AG09309 (cell line): ENCODE measurements at regions not wholly inside any gene's neighbourhood (a gene's known extent, or its start where the extent isn't known, plus 50 kb on each side); places are given as distances from the start of the nearest gene placed in this dataset.

Experiments
- DNase-seq: peaks from one replicate; pipeline ENCODE4 v3.0.0-alpha.2; 2010; ENCODE audit warnings: low read depth
- H3K4me3 ChIP-seq: 2 replicates; pipeline ENCODE4 v1.5.1; 2011; ENCODE audit warnings: mild to moderate bottlenecking, low read depth, low read length, moderate library complexity; ENCODE audit not compliant: control insufficient read depth
- CTCF ChIP-seq: IDR thresholded peaks from 2 replicates; pipeline ENCODE4 v1.5.1; 2011; ENCODE audit warnings: mild to moderate bottlenecking, low read depth, low read length, inconsistent platforms; ENCODE audit not compliant: insufficient read depth, control insufficient read depth; ENCODE audit errors: missing control alignments

GRCh38 chr5:166236327-166236726 lies 2055.1 kb upstream of the WWC1 start:
- no peak for TF ChIP-seq CTCF
- no peak for DNase-seq
- no peak overlapping the region for H3K4me3 ChIP-seq

- DNase-seq: no peak
- no peak overlapping the region for H3K4me3 ChIP-seq
- TF ChIP-seq CTCF: no peak
Observed at GRCh38 chr5:166240705-166241104, 2050.7 kb upstream of the WWC1 start.

- no peak for TF ChIP-seq CTCF
- no peak for DNase-seq
- no peak overlapping the region for H3K4me3 ChIP-seq
Observed at GRCh38 chr5:166245556-166245955, 2045.9 kb upstream of the WWC1 start.

- no peak for TF ChIP-seq CTCF
- no peak for DNase-seq
Observed at GRCh38 chr5:166251786-166252185, 2039.7 kb upstream of the WWC1 start.

GRCh38 chr5:166257661-166258060 lies 2033.8 kb upstream of the WWC1 start:
- no peak for DNase-seq
- H3K4me3 ChIP-seq: no peak overlapping the region
- no peak for TF ChIP-seq CTCF

More at GRCh38 chr5:166251786-166252185, 2039.7 kb upstream of the WWC1 start:
- H3K4me3 ChIP-seq: no peak overlapping the region

GRCh38 chr5:166262395-166262794 lies 2029.0 kb upstream of the WWC1 start:
- no peak overlapping the region for H3K4me3 ChIP-seq
- TF ChIP-seq CTCF: no peak
- no peak for DNase-seq

GRCh38 chr5:166267907-166268306 lies 2023.5 kb upstream of the WWC1 start:
- no peak for DNase-seq
- H3K4me3 ChIP-seq: no peak overlapping the region
- no peak for TF ChIP-seq CTCF
